Lung (tissue), 11 donors: ENCODE measurements at regions not wholly inside any gene's neighbourhood (a gene's known extent, or its start where the extent isn't known, plus 50 kb on each side); places are given as distances from the start of the nearest gene placed in this dataset.

Experiments used
- ATAC-seq: fragments of 200-7000 bp; cut with Tn5 transposase; one replicate; pipeline ENCODE4 v1.9.1; 2020; ENCODE audit warnings: moderate number of reproducible peaks; ENCODE audit not compliant: insufficient read depth, low FRiP score
- DNase-seq, 3 donors: peaks; one replicate each; pipeline ENCODE4 v3.0.0-alpha.2; 2013 to 2017
- H3K27ac ChIP-seq, 2 donors: one replicate each; pipeline ENCODE4 v1.5.1; 2013; ENCODE audit warnings: mild to moderate bottlenecking in 2 of 2, moderate library complexity in 2 of 2, control low read depth in 1 of 2, inconsistent platforms in 1 of 2, low read depth in 1 of 2, low read length in 1 of 2
- H3K27me3 ChIP-seq, 3 donors: one replicate each; pipeline ENCODE4 v1.5.1; 2013; ENCODE audit warnings: low read length in 2 of 3; ENCODE audit not compliant: control insufficient read depth in 3 of 3, insufficient read depth in 3 of 3
- H3K36me3 ChIP-seq, 4 donors: one replicate each; pipeline ENCODE4 v1.5.1; 2013; ENCODE audit warnings: low read length in 4 of 4, mild to moderate bottlenecking in 1 of 4, moderate library complexity in 1 of 4; ENCODE audit not compliant: control insufficient read depth in 4 of 4, insufficient read depth in 4 of 4
- H3K4me1 ChIP-seq, 5 donors: one replicate each; pipeline ENCODE4 v1.5.1; 2013; ENCODE audit warnings: low read length in 5 of 5, mild to moderate bottlenecking in 2 of 5, moderate library complexity in 1 of 5; ENCODE audit not compliant: control insufficient read depth in 5 of 5, insufficient read depth in 5 of 5
- H3K4me3 ChIP-seq: one replicate; pipeline ENCODE4 v1.5.1; 2013; ENCODE audit warnings: mild to moderate bottlenecking, control low read depth, moderate library complexity
- H3K9ac ChIP-seq, 2 donors: one replicate each; pipeline ENCODE4 v1.5.1; 2013; ENCODE audit warnings: low read length in 2 of 2, control low read depth in 1 of 2; ENCODE audit not compliant: insufficient read depth in 1 of 2
- H3K9me3 ChIP-seq, 4 donors: one replicate each; pipeline ENCODE4 v1.5.1; 2013; ENCODE audit warnings: low read length in 3 of 4, mild to moderate bottlenecking in 1 of 4, moderate library complexity in 1 of 4; ENCODE audit not compliant: control insufficient read depth in 4 of 4, insufficient read depth in 3 of 4
- WGBS, 2 donors: extraction: QIAGEN DNeasy Blood & Tissue Kit; methylation state at CpG; one replicate each; pipeline ENCODE4 v1.1.7; 2013; 5-methylcytosine and 5-hydroxymethylcytosine counted together
- TF ChIP-seq, protein P1 (sequence below): IDR thresholded peaks from 2 replicates; pipeline ENCODE4 v1.5.1; 2012; ENCODE audit warnings: mild to moderate bottlenecking; ENCODE audit errors: control extremely low read depth, extremely low read depth
- donor health status: control.
- donor health status: control.
- donor health status: Bipolar disorder and iron deficiency.
- donor health status: healthy.
- donor health status: DM: yes; HTN: yes; CAD: no.

DNA sequence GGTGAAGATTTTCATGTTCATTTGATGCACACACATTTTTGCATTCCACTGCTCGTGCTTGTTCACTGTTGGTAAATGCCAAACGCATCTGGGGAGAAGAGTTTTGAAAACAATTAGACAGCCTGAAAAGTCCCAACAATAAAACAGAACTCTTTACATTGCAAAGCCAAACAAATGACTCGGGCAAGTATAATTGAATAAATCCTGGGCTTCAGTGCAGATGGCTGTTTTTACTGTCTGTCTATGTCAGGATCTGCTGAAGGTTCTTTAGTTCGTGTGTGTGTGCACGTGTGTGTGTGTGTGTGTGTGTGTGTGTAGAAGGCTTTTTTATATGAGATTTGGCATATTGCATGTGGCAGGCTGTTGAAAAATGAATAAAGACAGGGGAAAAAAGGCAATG, 277.5 kb upstream of the CDIN1 start:
- Histone ChIP-seq H3K9ac (no peak overlapping the region), H3K27me3 (no peaks in the 10 kb centered on the region), H3K4me1 (no peaks in the 10 kb centered on the region), H3K36me3 (no peaks in the 10 kb centered on the region), H3K9me3 (no peaks in the 10 kb centered on the region), H3K4me3 (no peak overlapping the region), H3K27ac (no peak overlapping the region)
- no peak for DNase-seq
- 82 to 86% methylated on average over 5 of the region's 5 CpGs for WGBS, 2 donors
- ATAC-seq, result no peak
- TF ChIP-seq, protein P1, sequence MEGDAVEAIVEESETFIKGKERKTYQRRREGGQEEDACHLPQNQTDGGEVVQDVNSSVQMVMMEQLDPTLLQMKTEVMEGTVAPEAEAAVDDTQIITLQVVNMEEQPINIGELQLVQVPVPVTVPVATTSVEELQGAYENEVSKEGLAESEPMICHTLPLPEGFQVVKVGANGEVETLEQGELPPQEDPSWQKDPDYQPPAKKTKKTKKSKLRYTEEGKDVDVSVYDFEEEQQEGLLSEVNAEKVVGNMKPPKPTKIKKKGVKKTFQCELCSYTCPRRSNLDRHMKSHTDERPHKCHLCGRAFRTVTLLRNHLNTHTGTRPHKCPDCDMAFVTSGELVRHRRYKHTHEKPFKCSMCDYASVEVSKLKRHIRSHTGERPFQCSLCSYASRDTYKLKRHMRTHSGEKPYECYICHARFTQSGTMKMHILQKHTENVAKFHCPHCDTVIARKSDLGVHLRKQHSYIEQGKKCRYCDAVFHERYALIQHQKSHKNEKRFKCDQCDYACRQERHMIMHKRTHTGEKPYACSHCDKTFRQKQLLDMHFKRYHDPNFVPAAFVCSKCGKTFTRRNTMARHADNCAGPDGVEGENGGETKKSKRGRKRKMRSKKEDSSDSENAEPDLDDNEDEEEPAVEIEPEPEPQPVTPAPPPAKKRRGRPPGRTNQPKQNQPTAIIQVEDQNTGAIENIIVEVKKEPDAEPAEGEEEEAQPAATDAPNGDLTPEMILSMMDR, result no peak

DNA sequence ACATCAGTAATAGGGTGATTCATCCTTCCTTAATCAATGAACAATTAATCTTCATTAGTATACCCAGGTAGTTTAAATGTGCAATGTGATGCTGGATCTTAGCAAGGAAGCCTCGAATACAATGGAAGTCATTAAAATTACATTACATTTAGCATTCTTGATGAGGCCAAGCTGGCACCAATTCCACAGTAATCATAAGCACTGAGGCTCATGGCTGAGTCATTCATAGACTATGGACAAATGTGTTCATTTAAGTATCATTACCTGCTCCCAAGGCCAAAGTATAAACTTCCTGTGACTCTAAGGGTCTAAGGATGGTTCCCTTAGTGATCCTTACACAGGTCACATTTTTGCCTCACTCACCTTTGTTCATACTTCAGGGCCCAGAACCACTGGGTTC, 266.4 kb upstream of the CDIN1 start:
- Histone ChIP-seq H3K4me3 (no peak overlapping the region), H3K27ac (no peak overlapping the region), H3K9ac (no peak overlapping the region), H3K4me1 (no peaks in the 10 kb centered on the region), H3K9me3 (peaks cover 0 to 4% (median 1%) of the 10 kb centered on the region in 4 donors), H3K27me3 (no peaks in the 10 kb centered on the region), H3K36me3 (no peaks in the 10 kb centered on the region)
- TF ChIP-seq, protein P1, result no peak
- no peak for ATAC-seq
- 64% methylated on average over 1 of the region's 1 CpG for WGBS, 2 donors
- DNase-seq, result peak in 2 of 3 donors; percentile 4 to 21

DNA sequence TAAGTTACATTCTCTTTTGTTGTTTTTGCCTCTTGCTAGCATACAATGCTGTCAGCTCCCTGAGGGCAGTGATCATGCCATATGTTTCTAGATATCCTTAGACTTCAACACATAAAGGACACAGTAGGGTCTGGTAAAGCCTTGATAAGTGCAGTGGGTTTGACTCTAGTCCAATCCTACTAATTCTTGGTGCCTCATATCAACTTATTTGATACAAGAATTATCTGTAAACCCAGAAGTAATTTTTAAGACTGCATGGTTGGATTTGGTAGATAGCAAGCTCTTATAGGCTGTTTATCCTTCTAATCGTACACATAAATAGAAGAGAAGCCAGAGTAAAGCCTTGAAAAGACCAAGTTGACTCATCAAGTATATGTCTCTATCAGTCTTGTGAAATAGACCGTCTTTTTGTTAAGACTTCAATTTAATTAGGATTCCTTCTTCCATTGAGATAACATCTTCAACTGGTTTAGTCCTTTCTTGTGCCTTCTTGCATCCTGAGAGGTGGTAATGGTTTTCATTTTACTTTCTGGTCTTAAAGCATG, 265.6 kb upstream of the CDIN1 start:
- no peaks in the 10 kb centered on the region for H3K27me3 ChIP-seq
- no peak overlapping the region for H3K27ac ChIP-seq
- no peak for ATAC-seq
- no peak for DNase-seq
- H3K36me3 ChIP-seq, result no peaks in the 10 kb centered on the region
- peaks cover 0 to 2% (median under 1%) of the 10 kb centered on the region in 4 donors for H3K9me3 ChIP-seq
- H3K9ac ChIP-seq, result no peak overlapping the region
- no peaks in the 10 kb centered on the region for H3K4me1 ChIP-seq
- WGBS, 2 donors, result 87 to 91% methylated on average over 2 of the region's 2 CpGs
- TF ChIP-seq, protein P1, result no peak
- H3K4me3 ChIP-seq, result no peak overlapping the region

DNA sequence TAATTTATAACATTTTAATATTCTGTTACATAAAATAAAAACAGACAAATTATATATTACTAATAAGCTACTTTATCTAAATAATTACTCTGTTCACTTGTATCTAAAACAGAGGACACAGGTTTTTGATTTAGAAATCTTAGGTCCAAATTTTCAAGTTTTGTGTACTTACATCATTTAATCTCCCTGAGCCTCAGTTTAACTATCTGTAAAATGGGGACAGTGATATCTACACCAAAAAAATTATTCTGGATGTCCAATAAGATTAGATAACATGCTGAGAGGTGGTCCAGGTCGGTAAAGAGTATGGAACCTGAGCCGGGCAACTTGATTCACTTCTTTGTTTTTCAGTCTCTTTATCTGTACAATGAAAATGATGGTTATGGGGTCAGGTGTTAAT, 263.8 kb upstream of the CDIN1 start:
- Histone ChIP-seq H3K27ac (no peak overlapping the region), H3K9ac (no peak overlapping the region), H3K4me3 (no peak overlapping the region), H3K9me3 (no peaks in the 10 kb centered on the region), H3K36me3 (no peaks in the 10 kb centered on the region), H3K27me3 (no peaks in the 10 kb centered on the region), H3K4me1 (no peaks in the 10 kb centered on the region)
- WGBS, 2 donors, result 95 to 99% methylated on average over 2 of the region's 2 CpGs
- ATAC-seq (no peak), DNase-seq (no peak)
- TF ChIP-seq, protein P1, result no peak
